ENCODE measurements at regions not wholly inside any gene's neighbourhood (a gene's known extent, or its start where the extent isn't known, plus 50 kb on each side); places are given as distances from the start of the nearest gene placed in this dataset.

DNA sequence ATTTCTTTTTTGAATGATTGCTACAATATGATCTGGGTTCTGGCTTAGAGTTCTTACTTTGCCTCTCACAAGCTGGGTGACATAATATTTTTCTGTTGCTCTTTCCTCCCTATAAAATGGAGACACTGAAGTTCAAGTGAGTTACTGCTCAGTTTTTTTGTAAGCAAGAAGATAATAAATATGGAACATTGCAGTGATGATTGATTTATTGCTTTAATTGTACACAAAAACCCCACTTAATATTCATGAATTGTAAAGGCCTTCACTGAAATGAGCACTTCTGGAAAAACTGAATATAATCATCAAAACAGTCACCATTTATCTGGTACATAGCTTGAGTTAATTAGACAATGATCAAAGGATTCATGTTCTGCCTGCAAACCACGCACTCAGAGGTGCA is 71.8 kb upstream of the NAP1L1 start:
- ATAC-seq: no peak

DNA sequence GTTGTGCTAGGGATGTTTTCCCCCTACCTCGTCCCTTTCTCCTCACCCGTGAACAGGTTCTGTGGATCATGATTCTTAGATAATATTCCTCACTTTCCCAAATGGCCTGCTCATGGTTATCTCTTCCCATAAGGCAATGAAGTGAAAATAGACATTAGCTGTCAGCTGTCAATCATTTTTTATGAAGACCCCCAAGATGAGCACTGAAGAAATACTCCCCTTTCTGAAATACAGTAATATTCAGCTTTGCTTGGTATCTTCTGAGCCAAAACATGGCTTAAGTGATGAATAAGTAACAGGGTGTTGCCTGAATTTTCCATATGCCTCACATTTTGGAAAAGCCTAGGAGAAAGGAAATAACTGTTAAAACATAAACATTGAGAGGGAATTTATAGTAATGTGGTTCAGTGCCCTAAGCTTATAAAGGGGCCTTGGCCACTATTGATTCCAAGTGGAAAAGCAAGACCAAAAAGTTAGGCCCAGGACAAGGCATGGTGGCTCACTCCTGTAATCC is 70.7 kb upstream of the NAP1L1 start:
- intact Hi-C loops (cut with DNase I): no loop called here
- Histone ChIP-seq H3K27me3 (no peaks in the 10 kb centered on the region), H3K36me3 (no peaks in the 10 kb centered on the region), H3K27ac (no peak overlapping the region), H3K4me1 (peaks cover 0 to 11% of the 10 kb centered on the region in 2 donors), H3K9me3 (no peaks in the 10 kb centered on the region), H3K4me3 (no peak overlapping the region)
- TF ChIP-seq, protein P1, sequence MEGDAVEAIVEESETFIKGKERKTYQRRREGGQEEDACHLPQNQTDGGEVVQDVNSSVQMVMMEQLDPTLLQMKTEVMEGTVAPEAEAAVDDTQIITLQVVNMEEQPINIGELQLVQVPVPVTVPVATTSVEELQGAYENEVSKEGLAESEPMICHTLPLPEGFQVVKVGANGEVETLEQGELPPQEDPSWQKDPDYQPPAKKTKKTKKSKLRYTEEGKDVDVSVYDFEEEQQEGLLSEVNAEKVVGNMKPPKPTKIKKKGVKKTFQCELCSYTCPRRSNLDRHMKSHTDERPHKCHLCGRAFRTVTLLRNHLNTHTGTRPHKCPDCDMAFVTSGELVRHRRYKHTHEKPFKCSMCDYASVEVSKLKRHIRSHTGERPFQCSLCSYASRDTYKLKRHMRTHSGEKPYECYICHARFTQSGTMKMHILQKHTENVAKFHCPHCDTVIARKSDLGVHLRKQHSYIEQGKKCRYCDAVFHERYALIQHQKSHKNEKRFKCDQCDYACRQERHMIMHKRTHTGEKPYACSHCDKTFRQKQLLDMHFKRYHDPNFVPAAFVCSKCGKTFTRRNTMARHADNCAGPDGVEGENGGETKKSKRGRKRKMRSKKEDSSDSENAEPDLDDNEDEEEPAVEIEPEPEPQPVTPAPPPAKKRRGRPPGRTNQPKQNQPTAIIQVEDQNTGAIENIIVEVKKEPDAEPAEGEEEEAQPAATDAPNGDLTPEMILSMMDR (IDR thresholded peaks at IDR 0.05): no peak
- ATAC-seq (no peak), DNase-seq (peak in 2 of 4 donors; percentile 57 to 73)

More for the DNA sequence above, 71.8 kb upstream of the NAP1L1 start:
- H3K27ac ChIP-seq: peak overlapping the region in 1 of 2 donors; percentile 48
- H3K4me1 ChIP-seq: peaks cover 0 to 11% of the 10 kb centered on the region in 2 donors
- no peaks in the 10 kb centered on the region for H3K27me3 ChIP-seq
- H3K36me3 ChIP-seq: no peaks in the 10 kb centered on the region
- intact Hi-C loops (cut with DNase I): no loop called here
- no peak overlapping the region for H3K4me3 ChIP-seq
- DNase-seq: no peak
- TF ChIP-seq, protein P1 (IDR thresholded peaks at IDR 0.05): no peak
- H3K9me3 ChIP-seq: no peaks in the 10 kb centered on the region

- Histone ChIP-seq H3K27ac (no peak overlapping the region), H3K4me3 (no peak overlapping the region), H3K36me3 (no peaks in the 10 kb centered on the region), H3K9me3 (no peaks in the 10 kb centered on the region), H3K27me3 (no peaks in the 10 kb centered on the region), H3K4me1 (peaks cover 0 to 10% of the 10 kb centered on the region in 2 donors)
- no peak for DNase-seq
- intact Hi-C loops (cut with DNase I): no loop called here
- TF ChIP-seq, protein P1 (IDR thresholded peaks at IDR 0.05): no peak
- no peak for ATAC-seq
Measured at GRCh38 chr12:76153616-76154015, 69.1 kb upstream of the NAP1L1 start.

GRCh38 chr12:76152181-76152807 is 67.8 kb upstream of the NAP1L1 start:
- H3K4me3 ChIP-seq: no peak overlapping the region
- H3K27me3 ChIP-seq: no peaks in the 10 kb centered on the region
- intact Hi-C loops (cut with DNase I): no loop called here
- DNase-seq (peak in 1 of 4 donors; percentile 36), ATAC-seq (peak; percentile 53)
- H3K36me3 ChIP-seq: no peaks in the 10 kb centered on the region
- TF ChIP-seq, protein P1 (IDR thresholded peaks at IDR 0.05): no peak
- peak overlapping the region in 1 of 2 donors; percentile 24 for H3K27ac ChIP-seq
- H3K4me1 ChIP-seq: peaks cover 0 to 6% of the 10 kb centered on the region in 2 donors
- H3K9me3 ChIP-seq: no peaks in the 10 kb centered on the region

DNA sequence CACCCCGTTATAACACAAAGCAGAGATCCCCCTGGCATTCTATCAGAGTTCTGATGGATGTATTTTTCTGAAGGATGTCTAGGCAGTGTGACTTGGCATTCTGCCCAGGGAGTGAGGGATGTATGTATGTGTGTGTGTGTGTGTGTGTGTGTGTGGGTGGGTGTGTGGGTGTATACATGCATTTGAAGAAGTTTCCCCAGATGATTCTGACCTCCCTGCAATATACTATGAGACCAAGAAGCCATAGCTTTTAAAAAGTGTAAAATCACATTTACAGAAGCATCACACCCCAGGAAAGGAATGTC is 59.7 kb upstream of the NAP1L1 start:
- Histone ChIP-seq H3K36me3 (no peaks in the 10 kb centered on the region), H3K9me3 (no peaks in the 10 kb centered on the region), H3K4me1 (no peaks in the 10 kb centered on the region), H3K4me3 (no peak overlapping the region), H3K27ac (no peak overlapping the region), H3K27me3 (no peaks in the 10 kb centered on the region)
- TF ChIP-seq, protein P1 (IDR thresholded peaks at IDR 0.05): no peak
- ATAC-seq: peak; percentile 44
- peak in 1 of 4 donors; percentile 16 for DNase-seq
- intact Hi-C loops (cut with DNase I): no loop called here

Data from left lung (tissue), 4 donors.